SK-N-MC (cell line): ENCODE measurements at regions not wholly inside any gene's neighbourhood (a gene's known extent, or its start where the extent isn't known, plus 50 kb on each side); places are given as distances from the start of the nearest gene placed in this dataset.

Experiments used
- EZH2 ChIP-seq: fragments of 200-600 bp; sonication (generic); IDR thresholded peaks from one replicate; pipeline ENCODE4 v1.6.1; 2017; ENCODE audit warnings: antibody characterized with exemption
- FOXP2 ChIP-seq: optimal IDR thresholded peaks from 2 replicates; pipeline ENCODE3; 2011; ENCODE audit warnings: mild to moderate bottlenecking, moderate library complexity; ENCODE audit not compliant: insufficient read depth; ENCODE audit errors: extremely low read length, control extremely low read depth
- POLR2AphosphoS5 ChIP-seq: IDR thresholded peaks from 2 replicates; pipeline ENCODE4 v1.6.1; 2012; ENCODE audit warnings: mild to moderate bottlenecking, low read depth, low read length, borderline replicate concordance

DNA sequence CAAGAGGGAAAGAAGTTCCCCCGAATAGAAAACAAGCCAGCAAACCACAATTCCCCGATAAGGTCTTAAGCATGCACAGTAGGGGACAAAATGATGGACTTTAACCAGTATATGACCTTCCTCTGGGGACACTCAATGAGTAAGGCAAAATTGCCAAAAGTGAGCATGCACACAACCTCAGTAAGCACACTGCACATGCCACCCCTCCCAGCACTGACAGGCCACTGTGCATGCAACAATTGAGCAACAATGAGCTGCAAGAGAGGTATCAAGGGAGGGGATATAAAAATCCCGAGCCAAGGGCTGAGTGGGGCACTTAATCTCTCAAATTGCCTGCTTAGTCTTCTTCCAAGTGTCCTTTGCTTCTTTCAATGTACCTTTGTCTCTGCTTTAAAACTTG lies 935.8 kb upstream of the SLC39A10 start:
- TF ChIP-seq EZH2 (no peak), POLR2AphosphoS5 (no peak), FOXP2 (no peak)
